ENCODE measurements at regions not wholly inside any gene's neighbourhood (a gene's known extent, or its start where the extent isn't known, plus 50 kb on each side); places are given as distances from the start of the nearest gene placed in this dataset.
"Not testable (repeated sequence)": the region's sequence is repeated elsewhere in the genome, so short reads cannot be mapped to it uniquely, and the experiment has no call there.

DNA sequence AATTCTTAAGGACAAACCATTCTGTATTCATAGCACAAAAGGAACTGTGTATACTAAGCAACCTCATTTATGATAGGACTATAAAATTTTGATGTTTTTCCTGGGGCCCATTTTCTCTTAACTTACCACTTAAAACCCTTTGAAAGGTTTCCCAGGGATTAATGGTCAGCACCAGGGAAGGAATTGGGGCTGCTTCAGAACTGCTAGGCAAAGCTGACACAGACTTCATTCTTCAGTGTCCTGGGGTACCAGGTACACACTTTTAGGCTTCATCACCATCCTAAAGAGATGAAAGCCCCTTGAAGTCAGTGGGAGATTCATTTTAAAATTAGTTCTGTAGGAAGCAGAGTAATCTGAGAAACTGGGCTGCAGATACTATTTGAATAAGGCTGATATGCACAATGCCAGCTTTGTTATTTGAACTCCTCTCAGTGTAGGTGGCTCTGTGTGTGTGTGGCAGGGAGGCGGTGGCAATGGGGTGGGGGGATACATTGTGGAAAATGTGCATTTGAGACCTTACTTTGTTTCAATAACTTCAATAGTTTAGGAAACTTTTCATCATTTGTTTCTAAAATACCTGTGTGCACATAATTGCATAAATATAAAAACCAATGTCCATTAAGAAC lies 329.3 kb upstream of the DCN start:
- in situ Hi-C loops (cut with MboI; ENCODE audit: low sequenced_read_pairs) = no loop called here

- in situ Hi-C loops (cut with MboI; ENCODE audit: low sequenced_read_pairs) = no loop called here
Measured at GRCh38 chr12:91507754-91508153, 325.1 kb upstream of the DCN start.

GRCh38 chr12:91506452-91506851 lies 323.8 kb upstream of the DCN start:
- in situ Hi-C loops (cut with MboI; ENCODE audit: low sequenced_read_pairs) = no loop called here

- in situ Hi-C loops (cut with MboI; ENCODE audit: low sequenced_read_pairs) = no loop called here
Measured at GRCh38 chr12:91505006-91505405, 322.4 kb upstream of the DCN start.

- in situ Hi-C loops (cut with MboI; ENCODE audit: low sequenced_read_pairs) = no loop called here
Measured at GRCh38 chr12:91502208-91502607, 319.6 kb upstream of the DCN start.

- in situ Hi-C loops (cut with MboI; ENCODE audit: low sequenced_read_pairs) = no loop called here
Measured at GRCh38 chr12:91496337-91496736, 313.7 kb upstream of the DCN start.

GRCh38 chr12:91493308-91493707 lies 310.7 kb upstream of the DCN start:
- in situ Hi-C loops (cut with MboI; ENCODE audit: low sequenced_read_pairs) = no loop called here

GRCh38 chr12:91492648-91493047 lies 310.0 kb upstream of the DCN start:
- in situ Hi-C loops (cut with MboI; ENCODE audit: low sequenced_read_pairs) = no loop called here

DNA sequence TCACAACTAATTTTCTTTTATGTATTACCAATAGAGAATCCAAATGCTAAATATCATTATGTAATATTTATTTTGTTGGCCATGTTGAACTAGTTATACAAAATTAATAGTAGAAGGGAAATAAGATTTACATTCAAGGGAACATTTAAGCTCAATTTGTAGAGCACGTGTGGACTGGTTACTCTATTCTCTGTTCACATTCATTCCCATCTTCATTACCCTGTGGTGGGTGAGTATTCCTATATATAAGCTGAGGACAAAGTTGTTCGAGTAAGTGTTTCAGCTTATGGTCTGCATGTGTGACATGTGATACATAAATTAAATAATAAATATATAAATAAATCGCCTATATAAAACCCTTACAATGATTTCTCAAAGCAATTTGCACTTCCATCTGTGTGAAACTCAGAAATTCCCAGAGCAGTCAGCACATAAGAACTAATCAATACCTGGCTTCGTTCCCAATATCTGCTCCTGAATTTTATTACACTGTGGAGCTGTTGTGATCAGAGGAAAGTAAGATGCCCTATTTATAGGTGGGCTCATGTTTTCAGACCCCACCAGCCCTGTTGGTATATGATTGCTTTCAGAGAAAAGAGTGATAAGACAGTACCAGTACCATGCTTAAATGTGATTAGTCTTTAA lies 308.2 kb upstream of the DCN start:
- in situ Hi-C loops (cut with MboI; ENCODE audit: low sequenced_read_pairs) = no loop called here

- in situ Hi-C loops (cut with MboI; ENCODE audit: low sequenced_read_pairs) = no loop called here
Measured at GRCh38 chr12:91483471-91483985, 300.9 kb upstream of the DCN start.

- in situ Hi-C loops (cut with MboI; ENCODE audit: low sequenced_read_pairs) = no loop called here
Measured at GRCh38 chr12:91482231-91482630, 299.6 kb upstream of the DCN start.

DNA sequence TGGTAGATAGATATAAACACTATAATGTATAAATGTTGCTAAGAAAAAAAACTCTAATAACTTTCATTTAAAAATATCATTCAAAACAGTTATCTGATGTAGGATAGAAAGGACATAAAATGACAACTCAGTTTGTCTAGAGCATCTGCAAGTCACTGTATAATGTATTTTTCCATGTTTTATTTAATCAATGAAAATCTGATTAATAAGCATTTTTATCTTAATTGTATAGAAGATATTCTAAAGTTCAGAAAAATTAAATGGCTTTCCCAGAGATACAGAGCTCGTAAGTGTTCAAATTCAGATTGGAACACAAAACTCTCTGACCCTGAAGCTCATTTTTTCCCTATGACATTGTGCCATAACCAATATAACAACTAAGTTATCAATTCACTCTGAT lies 295.9 kb upstream of the DCN start:
- in situ Hi-C loops (cut with MboI; ENCODE audit: low sequenced_read_pairs) = no loop called here

GRCh38 chr12:91467686-91468085 lies 285.1 kb upstream of the DCN start:
- in situ Hi-C loops (cut with MboI; ENCODE audit: low sequenced_read_pairs) = no loop called here

DNA sequence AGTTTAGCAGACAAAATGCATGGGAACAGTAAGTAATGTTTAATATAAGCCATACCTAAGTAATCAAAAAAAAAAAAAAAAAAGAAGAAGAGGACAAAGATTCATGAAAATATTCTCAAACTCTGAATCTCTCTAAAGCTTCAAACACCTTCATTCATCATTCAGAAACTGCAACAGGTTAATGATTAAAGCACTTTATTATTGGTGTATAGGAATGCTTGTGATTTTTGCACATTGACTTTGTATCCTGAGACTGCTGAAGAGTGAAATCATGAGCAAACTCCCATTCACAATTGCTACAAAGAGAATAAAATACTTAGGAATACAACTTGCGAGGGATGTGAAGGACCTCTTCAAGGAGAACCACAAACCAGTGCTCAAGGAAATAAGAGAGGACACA lies 278.4 kb upstream of the DCN start:
- in situ Hi-C loops (cut with MboI; ENCODE audit: low sequenced_read_pairs) = no loop called here

DNA sequence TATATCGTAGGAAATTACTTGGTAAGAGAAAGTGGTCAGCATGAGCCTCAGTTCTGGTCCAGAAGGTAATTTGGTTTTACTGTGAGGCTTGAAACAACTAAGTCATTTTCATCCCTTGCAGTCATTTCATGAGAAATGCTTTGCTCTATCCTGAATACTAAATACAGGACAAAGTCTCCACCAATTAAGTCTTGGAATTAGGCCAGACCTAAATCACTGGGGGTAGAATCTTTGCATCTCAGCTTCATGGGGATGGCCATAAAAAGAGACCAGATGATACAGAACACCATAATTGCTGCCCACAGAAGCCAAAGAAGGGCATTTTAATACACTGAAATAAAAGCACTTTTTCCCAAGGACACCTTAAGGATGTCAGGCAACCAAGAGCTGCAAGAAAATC lies 277.9 kb upstream of the DCN start:
- in situ Hi-C loops (cut with MboI; ENCODE audit: low sequenced_read_pairs) = no loop called here

DNA sequence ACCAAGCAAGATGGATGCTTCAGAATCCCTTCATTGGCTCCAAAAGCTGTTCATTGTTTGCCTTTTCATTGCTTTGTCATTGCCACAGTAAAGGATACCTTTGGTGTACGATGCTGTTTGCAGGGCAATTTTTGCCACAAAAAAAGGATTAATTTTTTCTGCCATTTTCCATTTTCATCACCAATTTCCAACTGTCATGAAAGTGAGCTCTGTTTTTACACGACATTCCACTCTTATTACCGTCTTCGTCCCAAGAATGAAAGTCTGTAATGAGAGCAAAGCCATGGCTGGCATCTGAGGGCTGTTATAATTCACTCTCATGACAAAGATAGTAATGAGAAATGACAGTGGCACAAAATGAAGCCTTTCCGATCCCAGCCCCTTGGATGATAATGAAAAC lies 272.7 kb upstream of the DCN start:
- in situ Hi-C loops (cut with MboI; ENCODE audit: low sequenced_read_pairs) = no loop called here

GRCh38 chr12:91454179-91454578 lies 271.6 kb upstream of the DCN start:
- in situ Hi-C loops (cut with MboI; ENCODE audit: low sequenced_read_pairs) = no loop called here

GRCh38 chr12:91452464-91452863 lies 269.8 kb upstream of the DCN start:
- in situ Hi-C loops (cut with MboI; ENCODE audit: low sequenced_read_pairs) = not testable (repeated sequence)

GRCh38 chr12:91441993-91442952 lies 259.7 kb upstream of the DCN start:
- in situ Hi-C loops (cut with MboI; ENCODE audit: low sequenced_read_pairs) = no loop called here

- in situ Hi-C loops (cut with MboI; ENCODE audit: low sequenced_read_pairs) = no loop called here
Measured at GRCh38 chr12:91441246-91441645, 258.6 kb upstream of the DCN start.

- in situ Hi-C loops (cut with MboI; ENCODE audit: low sequenced_read_pairs) = no loop called here
Measured at GRCh38 chr12:91434081-91434480, 251.5 kb upstream of the DCN start.

- in situ Hi-C loops (cut with MboI; ENCODE audit: low sequenced_read_pairs) = no loop called here
Measured at GRCh38 chr12:91432755-91433154, 250.1 kb upstream of the DCN start.
